Stimulated activated memory B cell treated with anti-CD40 and anti-IgM and Interleukin-4, amounts not matched to agents 10 μg/mL and 1 μg/mL and 100 μg/mL, for 72 hours (primary cell): ENCODE measurements at regions not wholly inside any gene's neighbourhood (a gene's known extent, or its start where the extent isn't known, plus 50 kb on each side); places are given as distances from the start of the nearest gene placed in this dataset.

Experiments used
- ATAC-seq: fragments of 150-1000 bp; cut with Tn5 transposase; 2 replicates; pipeline ENCODE4 v1.10.0; 2021
- H3K27ac Mint-ChIP-seq: one replicate; pipeline ENCODE4 v1.8.0; 2022; ENCODE audit warnings: mild to moderate bottlenecking, mixed read lengths
- H3K27me3 Mint-ChIP-seq: one replicate; pipeline ENCODE4 v1.8.0; 2022; ENCODE audit warnings: mixed read lengths
- H3K36me3 Mint-ChIP-seq: one replicate; pipeline ENCODE4 v1.8.0; 2022; ENCODE audit warnings: mixed read lengths
- H3K4me1 Mint-ChIP-seq: one replicate; pipeline ENCODE4 v1.8.0; 2022; ENCODE audit warnings: mixed read lengths
- H3K4me3 Mint-ChIP-seq: one replicate; pipeline ENCODE4 v1.8.0; 2022; ENCODE audit warnings: mild to moderate bottlenecking, moderate library complexity, mixed read lengths
- H3K9me3 Mint-ChIP-seq: one replicate; pipeline ENCODE4 v1.8.0; 2022; ENCODE audit warnings: mixed read lengths

- no peaks in the 10 kb centered on the region for H3K27me3 Mint-ChIP-seq
- no peaks in the 10 kb centered on the region for H3K36me3 Mint-ChIP-seq
- no peaks in the 10 kb centered on the region for H3K4me1 Mint-ChIP-seq
- no peak overlapping the region for H3K27ac Mint-ChIP-seq
- H3K4me3 Mint-ChIP-seq = no peak overlapping the region
- H3K9me3 Mint-ChIP-seq = no peaks in the 10 kb centered on the region
- no peak for ATAC-seq
Measured at GRCh38 chr7:126378642-126379041, 874.1 kb downstream of the GRM8 start.

GRCh38 chr7:126370038-126370668 is 882.6 kb downstream of the GRM8 start:
- no peaks in the 10 kb centered on the region for H3K36me3 Mint-ChIP-seq
- no peak overlapping the region for H3K27ac Mint-ChIP-seq
- peaks cover 6% of the 10 kb centered on the region for H3K9me3 Mint-ChIP-seq
- ATAC-seq = no peak
- H3K4me3 Mint-ChIP-seq = no peak overlapping the region
- H3K4me1 Mint-ChIP-seq = no peaks in the 10 kb centered on the region
- H3K27me3 Mint-ChIP-seq = no peaks in the 10 kb centered on the region

GRCh38 chr7:126362746-126363145 is 890.0 kb downstream of the GRM8 start:
- H3K27me3 Mint-ChIP-seq = no peaks in the 10 kb centered on the region
- no peak for ATAC-seq
- no peak overlapping the region for H3K4me3 Mint-ChIP-seq
- no peaks in the 10 kb centered on the region for H3K4me1 Mint-ChIP-seq
- H3K36me3 Mint-ChIP-seq = no peaks in the 10 kb centered on the region
- H3K9me3 Mint-ChIP-seq = no peaks in the 10 kb centered on the region
- H3K27ac Mint-ChIP-seq = no peak overlapping the region

GRCh38 chr7:126361183-126361582 is 891.6 kb downstream of the GRM8 start:
- H3K36me3 Mint-ChIP-seq = no peaks in the 10 kb centered on the region
- H3K9me3 Mint-ChIP-seq = peaks cover 2% of the 10 kb centered on the region
- no peak for ATAC-seq
- no peaks in the 10 kb centered on the region for H3K27me3 Mint-ChIP-seq
- H3K27ac Mint-ChIP-seq = no peak overlapping the region
- H3K4me3 Mint-ChIP-seq = no peak overlapping the region
- no peaks in the 10 kb centered on the region for H3K4me1 Mint-ChIP-seq

GRCh38 chr7:126339813-126340212 is 912.9 kb downstream of the GRM8 start:
- Mint-ChIP-seq H3K4me1 (no peaks in the 10 kb centered on the region), H3K9me3 (no peaks in the 10 kb centered on the region), H3K36me3 (no peaks in the 10 kb centered on the region), H3K4me3 (no peak overlapping the region), H3K27me3 (no peaks in the 10 kb centered on the region), H3K27ac (no peak overlapping the region)
- ATAC-seq = no peak

- Mint-ChIP-seq H3K4me3 (no peak overlapping the region), H3K36me3 (no peaks in the 10 kb centered on the region), H3K9me3 (peaks cover 3% of the 10 kb centered on the region), H3K27me3 (no peaks in the 10 kb centered on the region), H3K27ac (no peak overlapping the region), H3K4me1 (no peaks in the 10 kb centered on the region)
- no peak for ATAC-seq
Measured at GRCh38 chr7:126305671-126306070, 947.1 kb downstream of the GRM8 start.

GRCh38 chr7:126303926-126304325 is 948.8 kb downstream of the GRM8 start:
- peaks cover 3% of the 10 kb centered on the region for H3K9me3 Mint-ChIP-seq
- H3K27me3 Mint-ChIP-seq = no peaks in the 10 kb centered on the region
- no peaks in the 10 kb centered on the region for H3K36me3 Mint-ChIP-seq
- H3K4me1 Mint-ChIP-seq = no peaks in the 10 kb centered on the region
- H3K4me3 Mint-ChIP-seq = no peak overlapping the region
- ATAC-seq = no peak
- no peak overlapping the region for H3K27ac Mint-ChIP-seq

- no peak overlapping the region for H3K4me3 Mint-ChIP-seq
- H3K36me3 Mint-ChIP-seq = no peaks in the 10 kb centered on the region
- H3K27me3 Mint-ChIP-seq = no peaks in the 10 kb centered on the region
- ATAC-seq = no peak
- H3K27ac Mint-ChIP-seq = no peak overlapping the region
- H3K9me3 Mint-ChIP-seq = peaks cover 6% of the 10 kb centered on the region
- H3K4me1 Mint-ChIP-seq = no peaks in the 10 kb centered on the region
Measured at GRCh38 chr7:126302639-126303038, 950.1 kb downstream of the GRM8 start.

- H3K36me3 Mint-ChIP-seq = no peaks in the 10 kb centered on the region
- no peaks in the 10 kb centered on the region for H3K4me1 Mint-ChIP-seq
- no peak overlapping the region for H3K4me3 Mint-ChIP-seq
- H3K9me3 Mint-ChIP-seq = no peaks in the 10 kb centered on the region
- H3K27ac Mint-ChIP-seq = no peak overlapping the region
- ATAC-seq = no peak
- no peaks in the 10 kb centered on the region for H3K27me3 Mint-ChIP-seq
Measured at GRCh38 chr7:126286317-126286716, 966.4 kb downstream of the GRM8 start.

- H3K27ac Mint-ChIP-seq = no peak overlapping the region
- no peaks in the 10 kb centered on the region for H3K36me3 Mint-ChIP-seq
- no peak overlapping the region for H3K4me3 Mint-ChIP-seq
- H3K27me3 Mint-ChIP-seq = no peaks in the 10 kb centered on the region
- peaks cover 3% of the 10 kb centered on the region for H3K9me3 Mint-ChIP-seq
- no peak for ATAC-seq
- H3K4me1 Mint-ChIP-seq = no peaks in the 10 kb centered on the region
Measured at GRCh38 chr7:126236261-126236660, 1016.5 kb downstream of the GRM8 start.

- H3K4me1 Mint-ChIP-seq = no peaks in the 10 kb centered on the region
- no peak overlapping the region for H3K27ac Mint-ChIP-seq
- no peaks in the 10 kb centered on the region for H3K27me3 Mint-ChIP-seq
- H3K9me3 Mint-ChIP-seq = peaks cover 3% of the 10 kb centered on the region
- H3K4me3 Mint-ChIP-seq = no peak overlapping the region
- no peak for ATAC-seq
- H3K36me3 Mint-ChIP-seq = no peaks in the 10 kb centered on the region
Measured at GRCh38 chr7:126228356-126229061, 1024.2 kb downstream of the GRM8 start.

- H3K4me1 Mint-ChIP-seq = no peaks in the 10 kb centered on the region
- ATAC-seq = no peak
- no peak overlapping the region for H3K4me3 Mint-ChIP-seq
- no peak overlapping the region for H3K27ac Mint-ChIP-seq
- H3K27me3 Mint-ChIP-seq = no peaks in the 10 kb centered on the region
- no peaks in the 10 kb centered on the region for H3K36me3 Mint-ChIP-seq
- H3K9me3 Mint-ChIP-seq = peaks cover 3% of the 10 kb centered on the region
Measured at GRCh38 chr7:126227643-126228042, 1025.1 kb downstream of the GRM8 start.

- ATAC-seq = no peak
- Mint-ChIP-seq H3K4me3 (no peak overlapping the region), H3K9me3 (peaks cover 3% of the 10 kb centered on the region)
Measured at GRCh38 chr7:126227055-126227454, 1025.7 kb downstream of the GRM8 start.

GRCh38 chr7:126223729-126224128 is 1029.0 kb downstream of the GRM8 start:
- no peaks in the 10 kb centered on the region for H3K27me3 Mint-ChIP-seq
- no peak overlapping the region for H3K4me3 Mint-ChIP-seq
- no peak for ATAC-seq
- no peak overlapping the region for H3K27ac Mint-ChIP-seq
- H3K9me3 Mint-ChIP-seq = peaks cover 9% of the 10 kb centered on the region
- H3K36me3 Mint-ChIP-seq = no peaks in the 10 kb centered on the region
- no peaks in the 10 kb centered on the region for H3K4me1 Mint-ChIP-seq

More at GRCh38 chr7:126227055-126227454, 1025.7 kb downstream of the GRM8 start:
- Mint-ChIP-seq H3K36me3 (no peaks in the 10 kb centered on the region), H3K27ac (no peak overlapping the region), H3K4me1 (no peaks in the 10 kb centered on the region), H3K27me3 (no peaks in the 10 kb centered on the region)

- no peak for ATAC-seq
- no peaks in the 10 kb centered on the region for H3K4me1 Mint-ChIP-seq
- peaks cover 9% of the 10 kb centered on the region for H3K9me3 Mint-ChIP-seq
- H3K36me3 Mint-ChIP-seq = no peaks in the 10 kb centered on the region
- no peak overlapping the region for H3K4me3 Mint-ChIP-seq
- H3K27ac Mint-ChIP-seq = no peak overlapping the region
- no peaks in the 10 kb centered on the region for H3K27me3 Mint-ChIP-seq
Measured at GRCh38 chr7:126222782-126223181, 1030.0 kb downstream of the GRM8 start.

GRCh38 chr7:126215785-126216184 is 1037.0 kb downstream of the GRM8 start:
- peaks cover 6% of the 10 kb centered on the region for H3K9me3 Mint-ChIP-seq
- H3K36me3 Mint-ChIP-seq = no peaks in the 10 kb centered on the region
- H3K27ac Mint-ChIP-seq = no peak overlapping the region
- no peak for ATAC-seq
- no peaks in the 10 kb centered on the region for H3K27me3 Mint-ChIP-seq
- H3K4me3 Mint-ChIP-seq = no peak overlapping the region
- H3K4me1 Mint-ChIP-seq = no peaks in the 10 kb centered on the region
